CD8-positive, alpha-beta memory T cell (primary cell): ENCODE measurements at regions not wholly inside any gene's neighbourhood (a gene's known extent, or its start where the extent isn't known, plus 50 kb on each side); places are given as distances from the start of the nearest gene placed in this dataset.

Source experiments
- CTCF ChIA-PET: fragments of 350-600 bp; sonication (Branson Sonifier 250); formaldehyde crosslinking; loops from one replicate; lab custom pipeline; 2021; ENCODE audit warnings: antibody characterized with exemption; lab: Charles Lee
- POLR2A ChIA-PET: fragments of 350-600 bp; sonication (Branson Sonifier 250); formaldehyde crosslinking; loops from one replicate; lab custom pipeline; 2021; ENCODE audit warnings: antibody characterized with exemption; lab: Charles Lee
- DNase-seq, 5 donors: peaks; one replicate each; pipeline versions ENCODE4 v3.0.0 to v3.0.0-alpha.2; 2020 to 2022; ENCODE audit warnings: mixed read lengths in 1 of 5
- H3K27ac ChIP-seq: one replicate; pipeline ENCODE4 v1.7.0; 2013; ENCODE audit warnings: low read depth, mild to moderate bottlenecking, low read length, moderate library complexity
- H3K27me3 ChIP-seq: 2 replicates; pipeline ENCODE4 v1.7.0; 2013; ENCODE audit warnings: low read length, mild to moderate bottlenecking; ENCODE audit not compliant: insufficient read depth, poor library complexity, severe bottlenecking
- H3K36me3 ChIP-seq: 2 replicates; pipeline ENCODE4 v1.7.0; 2013; ENCODE audit warnings: mild to moderate bottlenecking, low read length, moderate library complexity; ENCODE audit not compliant: insufficient read depth
- H3K4me1 ChIP-seq: 2 replicates; pipeline ENCODE4 v1.7.0; 2013; ENCODE audit warnings: mild to moderate bottlenecking, low read length, moderate library complexity; ENCODE audit not compliant: insufficient read depth
- H3K4me3 ChIP-seq: 2 replicates; pipeline ENCODE4 v1.7.0; 2013; ENCODE audit warnings: mild to moderate bottlenecking, low read length
- H3K9me3 ChIP-seq: 2 replicates; pipeline ENCODE4 v1.7.0; 2013; ENCODE audit warnings: mild to moderate bottlenecking, low read length
- H3K27ac Mint-ChIP-seq, 8 donors: one replicate each; pipeline ENCODE4 v1.8.0; 2020 to 2021; ENCODE audit warnings: mixed read lengths in 8 of 8, mild to moderate bottlenecking in 6 of 8, inconsistent platforms in 3 of 8, moderate library complexity in 3 of 8
- H3K27me3 Mint-ChIP-seq, 2 donors: one replicate each; pipeline ENCODE4 v1.8.0; 2020 to 2021; ENCODE audit warnings: mixed read lengths in 2 of 2, mild to moderate bottlenecking in 1 of 2, moderate library complexity in 1 of 2
- H3K36me3 Mint-ChIP-seq, 3 donors: one replicate each; pipeline ENCODE4 v1.8.0; 2020 to 2021; ENCODE audit warnings: mixed read lengths in 3 of 3, inconsistent platforms in 1 of 3, mild to moderate bottlenecking in 1 of 3
- H3K4me1 Mint-ChIP-seq, 3 donors: one replicate each; pipeline ENCODE4 v1.8.0; 2020 to 2021; ENCODE audit warnings: mixed read lengths in 3 of 3, inconsistent platforms in 1 of 3, mild to moderate bottlenecking in 1 of 3
- H3K4me3 Mint-ChIP-seq, 7 donors: one replicate each; pipeline ENCODE4 v1.8.0; 2020 to 2021; ENCODE audit warnings: mixed read lengths in 7 of 7, mild to moderate bottlenecking in 6 of 7, moderate library complexity in 4 of 7, inconsistent platforms in 2 of 7
- H3K9me3 Mint-ChIP-seq, 5 donors: one replicate each; pipeline ENCODE4 v1.8.0; 2020 to 2022; ENCODE audit warnings: mixed read lengths in 5 of 5, mild to moderate bottlenecking in 3 of 5, moderate library complexity in 2 of 5, inconsistent platforms in 1 of 5

DNA sequence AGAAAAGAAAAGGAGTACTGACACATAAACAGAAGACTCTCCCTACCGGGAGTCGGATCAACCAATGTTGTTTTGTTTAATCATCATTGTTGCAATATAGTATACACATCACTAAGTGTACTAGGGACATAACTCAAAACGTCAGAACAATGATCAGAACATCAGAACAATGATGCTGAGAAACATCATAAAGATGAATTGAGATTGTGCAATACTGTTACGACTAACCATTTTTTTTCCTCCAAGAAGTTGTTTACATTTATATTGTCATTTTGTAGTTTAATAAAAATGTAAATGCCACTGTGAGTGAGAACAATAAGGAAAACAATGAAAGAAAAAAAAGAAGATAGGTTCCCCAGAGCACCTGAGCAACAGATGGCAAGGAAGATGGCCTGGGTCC lies 663.1 kb upstream of the PCDH15 start:
- Histone ChIP-seq H3K4me3 (no peak overlapping the region), H3K27me3 (no peaks in the 10 kb centered on the region), H3K27ac (no peak overlapping the region), H3K9me3 (no peaks in the 10 kb centered on the region), H3K36me3 (no peaks in the 10 kb centered on the region), H3K4me1 (no peaks in the 10 kb centered on the region)
- Mint-ChIP-seq H3K4me1 (no peaks in the 10 kb centered on the region), H3K36me3 (no peaks in the 10 kb centered on the region), H3K4me3 (no peak overlapping the region), H3K27me3 (no peaks in the 10 kb centered on the region), H3K9me3 (peaks cover 3 to 16% (median 12%) of the 10 kb centered on the region in 5 donors), H3K27ac (no peak overlapping the region)
- CTCF ChIA-PET: no interaction called here
- no peak for DNase-seq
- POLR2A ChIA-PET: no interaction called here

DNA sequence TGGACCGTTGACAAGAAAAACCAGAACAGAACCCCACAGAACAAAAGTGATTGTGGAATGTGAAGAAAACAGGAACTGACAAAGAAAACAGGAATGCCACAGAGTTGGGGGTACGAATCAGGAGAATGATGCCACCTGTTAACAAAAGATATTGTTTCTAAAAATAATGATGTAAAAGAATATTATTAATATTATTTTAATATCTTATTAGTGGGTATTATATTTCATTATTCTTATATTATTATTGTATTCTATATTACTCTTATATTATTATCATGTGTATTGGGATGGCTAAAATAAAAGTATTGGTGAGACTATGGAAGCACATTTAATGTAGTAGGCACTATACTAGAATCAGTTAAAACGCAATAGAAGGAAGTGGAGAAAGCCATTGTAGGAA lies 659.0 kb upstream of the PCDH15 start:
- Mint-ChIP-seq H3K27me3 (no peaks in the 10 kb centered on the region), H3K4me3 (no peak overlapping the region), H3K4me1 (no peaks in the 10 kb centered on the region), H3K36me3 (no peaks in the 10 kb centered on the region), H3K27ac (no peak overlapping the region), H3K9me3 (peaks cover 2 to 18% (median 8%) of the 10 kb centered on the region in 5 donors)
- H3K9me3 ChIP-seq: no peaks in the 10 kb centered on the region
- no peaks in the 10 kb centered on the region for H3K4me1 ChIP-seq
- ChIA-PET CTCF (no interaction called here), POLR2A (no interaction called here)
- no peaks in the 10 kb centered on the region for H3K27me3 ChIP-seq
- no peak overlapping the region for H3K4me3 ChIP-seq
- no peaks in the 10 kb centered on the region for H3K36me3 ChIP-seq
- DNase-seq: no peak
- no peak overlapping the region for H3K27ac ChIP-seq

DNA sequence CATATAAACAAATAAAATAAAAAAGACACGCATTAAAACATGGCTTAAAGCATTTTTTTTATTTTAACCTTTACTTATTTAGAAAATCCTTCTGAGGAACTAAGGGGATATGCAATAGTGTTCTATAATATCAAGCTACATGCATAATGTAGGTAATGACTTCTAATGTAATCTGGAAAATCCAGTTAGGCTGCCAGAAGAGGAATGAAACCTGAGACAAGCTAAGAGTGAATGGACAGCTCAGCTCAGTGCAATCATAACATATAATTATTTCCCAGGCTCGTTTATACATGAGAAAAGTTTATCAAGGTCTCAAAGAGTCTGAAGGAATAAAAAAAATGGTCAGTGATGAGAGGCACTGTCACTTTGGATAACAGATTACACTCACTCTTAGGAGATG lies 649.0 kb upstream of the PCDH15 start:
- no peak overlapping the region for H3K4me3 Mint-ChIP-seq
- no peak overlapping the region for H3K27ac ChIP-seq

DNA sequence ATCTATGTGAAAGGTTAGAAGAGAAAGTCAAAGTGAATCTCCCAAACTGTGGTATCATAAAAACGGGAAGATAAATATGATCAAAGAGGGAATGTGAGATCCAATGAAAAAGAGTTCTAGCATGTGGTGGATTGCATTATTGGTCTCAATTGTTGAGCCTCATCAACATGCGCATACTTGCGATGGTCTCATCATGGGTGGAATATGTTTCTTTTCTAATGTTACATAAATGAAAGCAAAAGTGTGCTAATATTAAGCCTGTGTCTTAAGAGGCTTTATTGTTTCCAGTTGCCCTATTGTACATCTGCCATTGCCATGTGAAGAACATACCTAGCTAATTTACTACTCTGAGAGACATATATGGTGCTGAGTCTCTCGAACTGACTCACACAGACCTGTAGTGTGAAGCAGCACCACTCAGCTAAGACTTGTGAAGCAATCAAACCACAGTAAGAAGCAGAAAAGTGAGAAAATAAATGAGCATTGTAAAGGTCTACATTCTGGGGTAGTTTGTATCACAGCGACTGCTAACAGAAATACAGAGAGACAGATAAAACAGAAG lies 645.5 kb upstream of the PCDH15 start:
- H3K27me3 Mint-ChIP-seq: no peaks in the 10 kb centered on the region
- H3K9me3 ChIP-seq: no peaks in the 10 kb centered on the region
- CTCF ChIA-PET: no interaction called here
- no peaks in the 10 kb centered on the region for H3K36me3 ChIP-seq
- H3K27me3 ChIP-seq: no peaks in the 10 kb centered on the region
- no peak overlapping the region for H3K27ac Mint-ChIP-seq
- no peaks in the 10 kb centered on the region for H3K4me1 ChIP-seq
- no peak overlapping the region for H3K27ac ChIP-seq
- H3K9me3 Mint-ChIP-seq: peaks cover 3 to 21% (median 3%) of the 10 kb centered on the region in 5 donors
- DNase-seq: no peak
- peaks cover 0 to 2% (median 0%) of the 10 kb centered on the region in 3 donors for H3K36me3 Mint-ChIP-seq
- H3K4me3 Mint-ChIP-seq: no peak overlapping the region
- H3K4me3 ChIP-seq: no peak overlapping the region
- no peaks in the 10 kb centered on the region for H3K4me1 Mint-ChIP-seq
- POLR2A ChIA-PET: no interaction called here

More for the DNA sequence above, 649.0 kb upstream of the PCDH15 start:
- ChIA-PET POLR2A (no interaction called here), CTCF (no interaction called here)
- Histone ChIP-seq H3K4me1 (no peaks in the 10 kb centered on the region), H3K27me3 (no peaks in the 10 kb centered on the region), H3K36me3 (no peaks in the 10 kb centered on the region), H3K9me3 (no peaks in the 10 kb centered on the region), H3K4me3 (no peak overlapping the region)
- peaks cover 0 to 11% (median 6%) of the 10 kb centered on the region in 5 donors for H3K9me3 Mint-ChIP-seq
- no peaks in the 10 kb centered on the region for H3K36me3 Mint-ChIP-seq
- H3K4me1 Mint-ChIP-seq: no peaks in the 10 kb centered on the region
- DNase-seq: no peak
- H3K27ac Mint-ChIP-seq: no peak overlapping the region
- H3K27me3 Mint-ChIP-seq: no peaks in the 10 kb centered on the region

DNA sequence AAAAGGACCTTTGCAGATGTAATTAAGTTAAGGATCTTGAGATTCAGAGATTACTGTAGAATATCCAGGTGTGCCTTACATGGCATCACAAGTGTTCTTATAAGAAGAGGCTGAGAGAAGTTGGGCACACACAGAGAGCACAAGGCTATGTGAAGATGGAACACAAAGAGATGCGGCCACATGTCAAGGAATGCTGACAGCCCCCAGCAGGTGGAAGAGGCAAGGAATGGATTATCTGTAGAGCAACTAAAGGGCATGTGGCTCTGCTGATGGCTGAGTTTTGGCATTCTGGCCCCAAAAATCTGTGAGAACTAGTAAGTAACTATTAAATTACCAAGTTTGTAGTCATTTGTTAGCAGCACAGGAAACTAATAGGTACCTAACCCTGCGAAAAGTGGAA lies 640.7 kb upstream of the PCDH15 start:
- Histone ChIP-seq H3K4me1 (no peaks in the 10 kb centered on the region), H3K4me3 (no peak overlapping the region), H3K36me3 (no peaks in the 10 kb centered on the region), H3K27ac (no peak overlapping the region), H3K27me3 (no peaks in the 10 kb centered on the region), H3K9me3 (peaks cover 4% of the 10 kb centered on the region)
- ChIA-PET CTCF (no interaction called here), POLR2A (no interaction called here)
- Mint-ChIP-seq H3K27ac (peak overlapping the region in 1 of 8 donors; percentile 55), H3K4me3 (no peak overlapping the region), H3K9me3 (peaks cover 7 to 31% (median 16%) of the 10 kb centered on the region in 5 donors), H3K4me1 (no peaks in the 10 kb centered on the region), H3K36me3 (peaks cover 0 to 2% (median 0%) of the 10 kb centered on the region in 3 donors), H3K27me3 (no peaks in the 10 kb centered on the region)
- DNase-seq: no peak

DNA sequence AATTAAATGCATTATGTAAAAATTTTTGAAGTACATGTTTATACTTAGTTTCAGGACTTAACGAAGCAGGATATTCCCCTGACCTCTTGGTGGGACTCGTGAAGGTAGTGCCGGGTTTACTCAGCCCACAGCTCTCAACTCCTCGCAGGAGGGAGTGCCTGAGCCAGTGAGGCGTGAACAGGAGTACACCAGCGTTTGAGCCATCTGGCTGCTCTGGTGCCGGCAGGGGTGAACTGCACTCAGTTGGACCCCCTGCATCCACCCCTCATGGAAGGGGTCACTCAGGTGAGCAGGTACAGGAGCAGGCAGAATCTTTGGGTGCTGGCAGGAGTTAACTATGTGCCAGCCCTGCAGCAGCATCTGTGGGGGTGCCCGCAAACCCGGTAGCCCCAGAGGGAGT lies 625.1 kb upstream of the PCDH15 start:
- ChIA-PET POLR2A (no interaction called here), CTCF (no interaction called here)
- peaks cover 0 to 39% (median 6%) of the 10 kb centered on the region in 5 donors for H3K9me3 Mint-ChIP-seq
- no peak for DNase-seq
- H3K4me1 ChIP-seq: no peaks in the 10 kb centered on the region
- no peak overlapping the region for H3K27ac Mint-ChIP-seq
- no peaks in the 10 kb centered on the region for H3K36me3 ChIP-seq
- H3K9me3 ChIP-seq: no peaks in the 10 kb centered on the region
- no peak overlapping the region for H3K27ac ChIP-seq
- H3K4me3 Mint-ChIP-seq: no peak overlapping the region
- no peak overlapping the region for H3K4me3 ChIP-seq
- no peaks in the 10 kb centered on the region for H3K27me3 ChIP-seq
- no peaks in the 10 kb centered on the region for H3K4me1 Mint-ChIP-seq
- no peaks in the 10 kb centered on the region for H3K36me3 Mint-ChIP-seq
- H3K27me3 Mint-ChIP-seq: no peaks in the 10 kb centered on the region

DNA sequence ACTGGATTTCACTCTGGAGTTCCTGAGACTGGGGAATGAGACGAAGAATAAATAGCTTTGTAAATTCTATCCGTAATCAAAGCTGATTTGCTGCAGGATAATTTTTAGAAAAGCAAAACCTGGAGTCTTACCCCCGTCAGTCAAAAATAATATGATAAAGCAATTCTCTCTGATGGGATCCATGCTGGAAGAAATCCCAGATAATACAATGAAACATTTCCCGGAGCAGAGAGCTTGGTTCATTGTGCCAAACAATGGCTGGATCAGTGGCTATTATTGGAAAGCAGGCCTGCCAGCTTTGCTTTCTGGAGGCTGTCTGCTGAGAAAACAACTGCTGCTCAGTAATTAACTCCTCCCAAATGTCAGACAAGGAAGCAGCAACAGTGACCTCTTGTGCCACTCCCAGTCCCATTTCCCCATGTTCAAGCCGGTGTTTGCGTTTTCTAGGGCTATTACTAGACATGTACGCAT lies 609.4 kb upstream of the PCDH15 start:
- ChIA-PET CTCF (no interaction called here), POLR2A (no interaction called here)

DNA sequence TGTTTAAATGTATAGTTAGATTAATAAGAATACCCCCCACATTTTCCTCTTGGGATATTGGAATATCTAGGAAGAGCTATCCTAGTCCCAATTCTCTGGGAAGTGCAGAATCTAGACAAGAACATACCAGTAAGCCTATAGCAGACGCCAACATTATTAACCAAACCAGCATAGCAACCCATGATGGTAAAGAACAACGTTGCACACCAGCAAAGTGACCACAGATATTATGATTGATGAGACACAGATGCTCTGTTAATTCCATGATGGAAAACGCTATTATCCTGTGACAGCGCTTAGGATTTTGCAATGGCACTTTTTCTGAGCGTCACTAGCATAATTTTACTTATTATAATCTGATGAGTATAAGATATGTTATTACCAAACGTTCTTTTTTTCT lies 603.1 kb upstream of the PCDH15 start:
- no peaks in the 10 kb centered on the region for H3K36me3 Mint-ChIP-seq
- H3K27me3 ChIP-seq: no peaks in the 10 kb centered on the region
- no peaks in the 10 kb centered on the region for H3K4me1 ChIP-seq
- DNase-seq: no peak
- H3K27me3 Mint-ChIP-seq: no peaks in the 10 kb centered on the region
- no peaks in the 10 kb centered on the region for H3K36me3 ChIP-seq
- CTCF ChIA-PET: no interaction called here
- H3K27ac Mint-ChIP-seq: no peak overlapping the region
- no peak overlapping the region for H3K27ac ChIP-seq
- no peaks in the 10 kb centered on the region for H3K9me3 ChIP-seq
- H3K4me3 ChIP-seq: no peak overlapping the region
- no peaks in the 10 kb centered on the region for H3K4me1 Mint-ChIP-seq
- no peak overlapping the region for H3K4me3 Mint-ChIP-seq
- H3K9me3 Mint-ChIP-seq: peaks cover 3 to 14% (median 7%) of the 10 kb centered on the region in 5 donors
- POLR2A ChIA-PET: no interaction called here

More for the DNA sequence above, 609.4 kb upstream of the PCDH15 start:
- Histone ChIP-seq H3K27ac (no peak overlapping the region), H3K36me3 (no peaks in the 10 kb centered on the region), H3K4me1 (no peaks in the 10 kb centered on the region), H3K27me3 (no peaks in the 10 kb centered on the region), H3K4me3 (no peak overlapping the region), H3K9me3 (no peaks in the 10 kb centered on the region)
- no peak for DNase-seq
- Mint-ChIP-seq H3K27me3 (no peaks in the 10 kb centered on the region), H3K4me3 (no peak overlapping the region), H3K36me3 (no peaks in the 10 kb centered on the region), H3K4me1 (no peaks in the 10 kb centered on the region), H3K27ac (no peak overlapping the region), H3K9me3 (peaks cover 2 to 14% (median 5%) of the 10 kb centered on the region in 5 donors)
